GM23338 (cell line): ENCODE measurements at regions not wholly inside any gene's neighbourhood (a gene's known extent, or its start where the extent isn't known, plus 50 kb on each side); places are given as distances from the start of the nearest gene placed in this dataset.

ENCODE experiments used
- ATAC-seq: fragments of 200-7000 bp; cut with Tn5 transposase; 3 replicates; pipeline ENCODE4 v1.9.1; 2020
- DNase-seq: peaks from one replicate; pipeline ENCODE4 v3.0.0-alpha.2; 2015; ENCODE audit warnings: low spot score
- H2AFZ ChIP-seq: fragments of 200-600 bp; sonication (generic); 2 replicates; pipeline ENCODE4 v1.8.0; 2016; ENCODE audit warnings: antibody characterized with exemption, mild to moderate bottlenecking, moderate library complexity
- H3F3A ChIP-seq: fragments of 200-600 bp; sonication (generic); replicated peaks from 2 replicates; pipeline ENCODE4 v1.8.0; 2017; ENCODE audit warnings: antibody characterized with exemption, mixed run types, low read depth
- H3K27ac ChIP-seq: fragments of 200-600 bp; sonication (generic); 2 replicates; pipeline ENCODE4 v1.6.1; 2016; ENCODE audit warnings: low read depth
- H3K27me3 ChIP-seq: fragments of 200-600 bp; sonication (generic); 2 replicates; pipeline ENCODE4 v1.8.0; 2016; ENCODE audit warnings: mild to moderate bottlenecking, mixed run types, moderate library complexity; ENCODE audit not compliant: insufficient read depth
- H3K36me3 ChIP-seq: fragments of 200-600 bp; sonication (generic); 2 replicates; pipeline ENCODE4 v1.8.0; 2016; ENCODE audit warnings: mild to moderate bottlenecking; ENCODE audit not compliant: insufficient read depth
- H3K4me1 ChIP-seq: fragments of 200-600 bp; sonication (generic); 2 replicates; pipeline ENCODE4 v1.8.0; 2016; ENCODE audit warnings: mild to moderate bottlenecking, moderate library complexity; ENCODE audit not compliant: insufficient read depth
- H3K4me2 ChIP-seq: fragments of 200-600 bp; sonication (generic); 2 replicates; pipeline ENCODE4 v1.7.1; 2017; ENCODE audit warnings: mixed run types
- H3K4me3 ChIP-seq: fragments of 200-600 bp; sonication (generic); 2 replicates; pipeline ENCODE4 v1.6.1; 2016; ENCODE audit warnings: mixed run types
- H3K79me2 ChIP-seq: fragments of 200-600 bp; sonication (generic); replicated peaks from 2 replicates; pipeline ENCODE4 v1.8.0; 2017; ENCODE audit warnings: mild to moderate bottlenecking; ENCODE audit not compliant: insufficient read depth
- H3K9me2 ChIP-seq: fragments of 200-600 bp; sonication (generic); 2 replicates; pipeline ENCODE4 v1.8.0; 2017; ENCODE audit not compliant: insufficient read depth
- H4K20me1 ChIP-seq: fragments of 200-600 bp; sonication (generic); replicated peaks from 2 replicates; pipeline ENCODE4 v1.8.0; 2017; ENCODE audit warnings: mild to moderate bottlenecking; ENCODE audit not compliant: insufficient read depth
- H3K27ac Mint-ChIP-seq: 2 replicates; pipeline ENCODE4 v1.8.0; 2020; ENCODE audit warnings: inconsistent platforms, mild to moderate bottlenecking, moderate library complexity, mixed read lengths
- H3K27me3 Mint-ChIP-seq: 3 replicates; pipeline ENCODE4 v1.8.0; 2022; ENCODE audit warnings: low read depth, mild to moderate bottlenecking, moderate library complexity, mixed read lengths, inconsistent platforms; ENCODE audit not compliant: insufficient read depth, poor library complexity
- H3K36me3 Mint-ChIP-seq: 3 replicates; pipeline ENCODE4 v1.8.0; 2021; ENCODE audit warnings: low read depth, mild to moderate bottlenecking, inconsistent platforms, moderate library complexity, mixed read lengths
- H3K4me1 Mint-ChIP-seq: 3 replicates; pipeline ENCODE4 v1.8.0; 2020; ENCODE audit warnings: mild to moderate bottlenecking, inconsistent platforms, mixed read lengths
- H3K4me3 Mint-ChIP-seq: 3 replicates; pipeline ENCODE4 v1.8.0; 2021; ENCODE audit warnings: moderate library complexity, mild to moderate bottlenecking, inconsistent platforms, mixed read lengths
- H3K9me3 Mint-ChIP-seq: 3 replicates; pipeline ENCODE4 v1.8.0; 2020; ENCODE audit warnings: moderate library complexity, mild to moderate bottlenecking, inconsistent platforms, mixed read lengths
- CREB1 ChIP-seq: fragments of 250-450 bp; sonication (Bioruptor Pico); IDR thresholded peaks from 2 replicates; pipeline ENCODE4 v1.5.0; 2020; ENCODE audit warnings: low read depth, mild to moderate bottlenecking, moderate library complexity
- EZH2 ChIP-seq: fragments of 200-600 bp; sonication (generic); IDR thresholded peaks from one replicate; pipeline ENCODE4 v1.8.0; 2017; ENCODE audit warnings: antibody characterized with exemption, mild to moderate bottlenecking, low read depth; ENCODE audit not compliant: unreplicated experiment
- EZH2phosphoT487 ChIP-seq: fragments of 200-600 bp; sonication (generic); IDR thresholded peaks from one replicate; pipeline ENCODE4 v1.8.1; 2018; ENCODE audit warnings: antibody characterized with exemption; ENCODE audit not compliant: unreplicated experiment
- JUNB ChIP-seq: IDR thresholded peaks from one replicate; pipeline ENCODE4 v1.6.1; 2016; ENCODE audit warnings: antibody characterized with exemption; ENCODE audit not compliant: unreplicated experiment
- NANOG ChIP-seq: IDR thresholded peaks from 2 replicates; pipeline ENCODE4 v1.6.1; 2016; ENCODE audit warnings: antibody characterized with exemption, borderline replicate concordance
- POLR2AphosphoS5 ChIP-seq: IDR thresholded peaks from 2 replicates; pipeline ENCODE4 v1.6.1; 2016; ENCODE audit warnings: antibody characterized with exemption, low read depth
- STAT1 ChIP-seq: IDR thresholded peaks from one replicate; pipeline ENCODE4 v1.6.1; 2016; ENCODE audit warnings: antibody characterized with exemption; ENCODE audit not compliant: unreplicated experiment
- ZNF114 ChIP-seq: fragments of 250-450 bp; sonication (Bioruptor Pico); IDR thresholded peaks from 2 replicates; pipeline ENCODE4 v1.5.0; 2020; ENCODE audit warnings: mild to moderate bottlenecking, moderate library complexity
- ZNF331 ChIP-seq: fragments of 250-450 bp; sonication (Bioruptor Pico); IDR thresholded peaks from 2 replicates; pipeline ENCODE4 v1.5.0; 2020; ENCODE audit warnings: low read depth, mild to moderate bottlenecking, moderate library complexity
- TF ChIP-seq, protein P1 (sequence below): fragments of 250-450 bp; sonication (Bioruptor Pico); IDR thresholded peaks from 2 replicates; pipeline ENCODE4 v1.5.0; 2020; ENCODE audit warnings: mild to moderate bottlenecking, moderate library complexity
- TF ChIP-seq, protein P2 (sequence below), 2 experiments: fragments of 200-600 bp in 1 of 2; sonication (generic) in 1 of 2; conservative IDR thresholded peaks; 2 replicates each; pipeline versions ENCODE4 v1.5.1 to v1.6.1; 2016 to 2017; ENCODE audit warnings: antibody characterized with exemption in 2 of 2, low read depth in 2 of 2, mild to moderate bottlenecking in 2 of 2, moderate library complexity in 1 of 2
- TF ChIP-seq, protein P3 (sequence below): IDR thresholded peaks from one replicate; pipeline ENCODE4 v1.6.1; 2018; ENCODE audit warnings: antibody characterized with exemption; ENCODE audit not compliant: unreplicated experiment
- TF ChIP-seq, protein P4 (sequence below): IDR thresholded peaks from 2 replicates; pipeline ENCODE4 v1.6.1; 2016; ENCODE audit warnings: antibody characterized with exemption

DNA sequence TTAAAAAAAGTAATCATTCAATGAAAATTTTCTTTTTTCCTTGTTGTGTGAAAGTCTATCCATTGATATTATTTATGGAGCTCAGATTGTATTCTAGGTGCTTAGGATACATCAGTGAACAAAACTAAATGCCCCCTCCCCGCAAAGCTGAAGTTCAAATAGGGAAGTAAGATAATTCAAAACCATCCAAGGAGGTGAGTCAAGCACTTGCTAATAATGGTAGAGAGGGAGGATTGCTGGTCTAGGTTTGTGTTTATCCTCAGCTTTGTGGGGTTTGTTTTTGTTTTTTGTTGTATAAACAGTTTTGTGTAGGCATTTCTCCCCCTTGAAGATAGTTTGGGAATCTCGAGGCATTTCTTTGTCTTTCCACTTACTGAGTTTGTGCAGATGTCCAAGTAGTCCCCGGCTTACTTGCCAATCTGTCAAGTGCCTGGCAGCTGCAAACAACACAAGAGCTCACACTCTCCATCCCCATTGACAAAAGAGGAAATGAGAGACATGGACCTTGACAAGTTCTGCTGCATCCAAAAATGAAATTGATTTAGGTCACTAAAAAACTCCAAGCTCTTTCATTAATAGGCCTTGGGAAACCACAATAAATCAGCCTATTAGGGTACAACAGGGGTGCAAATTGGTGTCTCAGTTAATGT is 575.8 kb upstream of the TBL1XR1 start:
- H2AFZ ChIP-seq: peak overlapping the region; percentile 78; the same call in 1 of the 2 replicates
- H3K36me3 ChIP-seq: no peaks in the 10 kb centered on the region; the same call in 1 of the 2 replicates
- DNase-seq (no peak), ATAC-seq (no peak)
- no peaks in the 10 kb centered on the region for H3K4me1 ChIP-seq
- no peaks in the 10 kb centered on the region for H3K9me2 ChIP-seq
- no peaks in the 10 kb centered on the region for H4K20me1 ChIP-seq
- H3K27ac ChIP-seq: no peak overlapping the region
- H3K79me2 ChIP-seq: no peaks in the 10 kb centered on the region
- H3K27me3 ChIP-seq: no peaks in the 10 kb centered on the region
- TF ChIP-seq NANOG (no peak), ZNF114 (CRISPR knock-in tag) (no peak), JUNB (no peak), POLR2AphosphoS5 (no peak), CREB1 (no peak), STAT1 (no peak), EZH2 (no peak), ZNF331 (CRISPR knock-in tag) (no peak), EZH2phosphoT487 (no peak)
- TF ChIP-seq, protein P1, sequence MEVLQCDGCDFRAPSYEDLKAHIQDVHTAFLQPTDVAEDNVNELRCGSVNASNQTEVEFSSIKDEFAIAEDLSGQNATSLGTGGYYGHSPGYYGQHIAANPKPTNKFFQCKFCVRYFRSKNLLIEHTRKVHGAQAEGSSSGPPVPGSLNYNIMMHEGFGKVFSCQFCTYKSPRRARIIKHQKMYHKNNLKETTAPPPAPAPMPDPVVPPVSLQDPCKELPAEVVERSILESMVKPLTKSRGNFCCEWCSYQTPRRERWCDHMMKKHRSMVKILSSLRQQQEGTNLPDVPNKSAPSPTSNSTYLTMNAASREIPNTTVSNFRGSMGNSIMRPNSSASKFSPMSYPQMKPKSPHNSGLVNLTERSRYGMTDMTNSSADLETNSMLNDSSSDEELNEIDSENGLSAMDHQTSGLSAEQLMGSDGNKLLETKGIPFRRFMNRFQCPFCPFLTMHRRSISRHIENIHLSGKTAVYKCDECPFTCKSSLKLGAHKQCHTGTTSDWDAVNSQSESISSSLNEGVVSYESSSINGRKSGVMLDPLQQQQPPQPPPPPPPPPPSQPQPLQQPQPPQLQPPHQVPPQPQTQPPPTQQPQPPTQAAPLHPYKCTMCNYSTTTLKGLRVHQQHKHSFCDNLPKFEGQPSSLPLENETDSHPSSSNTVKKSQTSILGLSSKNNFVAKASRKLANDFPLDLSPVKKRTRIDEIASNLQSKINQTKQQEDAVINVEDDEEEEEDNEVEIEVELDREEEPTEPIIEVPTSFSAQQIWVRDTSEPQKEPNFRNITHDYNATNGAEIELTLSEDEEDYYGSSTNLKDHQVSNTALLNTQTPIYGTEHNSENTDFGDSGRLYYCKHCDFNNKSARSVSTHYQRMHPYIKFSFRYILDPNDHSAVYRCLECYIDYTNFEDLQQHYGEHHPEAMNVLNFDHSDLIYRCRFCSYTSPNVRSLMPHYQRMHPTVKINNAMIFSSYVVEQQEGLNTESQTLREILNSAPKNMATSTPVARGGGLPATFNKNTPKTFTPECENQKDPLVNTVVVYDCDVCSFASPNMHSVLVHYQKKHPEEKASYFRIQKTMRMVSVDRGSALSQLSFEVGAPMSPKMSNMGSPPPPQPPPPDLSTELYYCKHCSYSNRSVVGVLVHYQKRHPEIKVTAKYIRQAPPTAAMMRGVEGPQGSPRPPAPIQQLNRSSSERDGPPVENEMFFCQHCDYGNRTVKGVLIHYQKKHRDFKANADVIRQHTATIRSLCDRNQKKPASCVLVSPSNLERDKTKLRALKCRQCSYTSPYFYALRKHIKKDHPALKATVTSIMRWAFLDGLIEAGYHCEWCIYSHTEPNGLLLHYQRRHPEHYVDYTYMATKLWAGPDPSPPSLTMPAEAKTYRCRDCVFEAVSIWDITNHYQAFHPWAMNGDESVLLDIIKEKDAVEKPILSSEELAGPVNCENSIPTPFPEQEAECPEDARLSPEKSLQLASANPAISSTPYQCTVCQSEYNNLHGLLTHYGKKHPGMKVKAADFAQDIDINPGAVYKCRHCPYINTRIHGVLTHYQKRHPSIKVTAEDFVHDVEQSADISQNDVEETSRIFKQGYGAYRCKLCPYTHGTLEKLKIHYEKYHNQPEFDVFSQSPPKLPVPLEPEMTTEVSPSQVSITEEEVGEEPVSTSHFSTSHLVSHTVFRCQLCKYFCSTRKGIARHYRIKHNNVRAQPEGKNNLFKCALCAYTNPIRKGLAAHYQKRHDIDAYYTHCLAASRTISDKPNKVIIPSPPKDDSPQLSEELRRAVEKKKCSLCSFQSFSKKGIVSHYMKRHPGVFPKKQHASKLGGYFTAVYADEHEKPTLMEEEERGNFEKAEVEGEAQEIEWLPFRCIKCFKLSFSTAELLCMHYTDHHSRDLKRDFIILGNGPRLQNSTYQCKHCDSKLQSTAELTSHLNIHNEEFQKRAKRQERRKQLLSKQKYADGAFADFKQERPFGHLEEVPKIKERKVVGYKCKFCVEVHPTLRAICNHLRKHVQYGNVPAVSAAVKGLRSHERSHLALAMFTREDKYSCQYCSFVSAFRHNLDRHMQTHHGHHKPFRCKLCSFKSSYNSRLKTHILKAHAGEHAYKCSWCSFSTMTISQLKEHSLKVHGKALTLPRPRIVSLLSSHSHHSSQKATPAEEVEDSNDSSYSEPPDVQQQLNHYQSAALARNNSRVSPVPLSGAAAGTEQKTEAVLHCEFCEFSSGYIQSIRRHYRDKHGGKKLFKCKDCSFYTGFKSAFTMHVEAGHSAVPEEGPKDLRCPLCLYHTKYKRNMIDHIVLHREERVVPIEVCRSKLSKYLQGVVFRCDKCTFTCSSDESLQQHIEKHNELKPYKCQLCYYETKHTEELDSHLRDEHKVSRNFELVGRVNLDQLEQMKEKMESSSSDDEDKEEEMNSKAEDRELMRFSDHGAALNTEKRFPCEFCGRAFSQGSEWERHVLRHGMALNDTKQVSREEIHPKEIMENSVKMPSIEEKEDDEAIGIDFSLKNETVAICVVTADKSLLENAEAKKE (CRISPR knock-in tag): no peak
- TF ChIP-seq, protein P2, sequence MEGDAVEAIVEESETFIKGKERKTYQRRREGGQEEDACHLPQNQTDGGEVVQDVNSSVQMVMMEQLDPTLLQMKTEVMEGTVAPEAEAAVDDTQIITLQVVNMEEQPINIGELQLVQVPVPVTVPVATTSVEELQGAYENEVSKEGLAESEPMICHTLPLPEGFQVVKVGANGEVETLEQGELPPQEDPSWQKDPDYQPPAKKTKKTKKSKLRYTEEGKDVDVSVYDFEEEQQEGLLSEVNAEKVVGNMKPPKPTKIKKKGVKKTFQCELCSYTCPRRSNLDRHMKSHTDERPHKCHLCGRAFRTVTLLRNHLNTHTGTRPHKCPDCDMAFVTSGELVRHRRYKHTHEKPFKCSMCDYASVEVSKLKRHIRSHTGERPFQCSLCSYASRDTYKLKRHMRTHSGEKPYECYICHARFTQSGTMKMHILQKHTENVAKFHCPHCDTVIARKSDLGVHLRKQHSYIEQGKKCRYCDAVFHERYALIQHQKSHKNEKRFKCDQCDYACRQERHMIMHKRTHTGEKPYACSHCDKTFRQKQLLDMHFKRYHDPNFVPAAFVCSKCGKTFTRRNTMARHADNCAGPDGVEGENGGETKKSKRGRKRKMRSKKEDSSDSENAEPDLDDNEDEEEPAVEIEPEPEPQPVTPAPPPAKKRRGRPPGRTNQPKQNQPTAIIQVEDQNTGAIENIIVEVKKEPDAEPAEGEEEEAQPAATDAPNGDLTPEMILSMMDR (conservative IDR thresholded peaks at IDR 0.05; ENCODE audit: low read depth in 2 of 2): no peak
- TF ChIP-seq, protein P3, sequence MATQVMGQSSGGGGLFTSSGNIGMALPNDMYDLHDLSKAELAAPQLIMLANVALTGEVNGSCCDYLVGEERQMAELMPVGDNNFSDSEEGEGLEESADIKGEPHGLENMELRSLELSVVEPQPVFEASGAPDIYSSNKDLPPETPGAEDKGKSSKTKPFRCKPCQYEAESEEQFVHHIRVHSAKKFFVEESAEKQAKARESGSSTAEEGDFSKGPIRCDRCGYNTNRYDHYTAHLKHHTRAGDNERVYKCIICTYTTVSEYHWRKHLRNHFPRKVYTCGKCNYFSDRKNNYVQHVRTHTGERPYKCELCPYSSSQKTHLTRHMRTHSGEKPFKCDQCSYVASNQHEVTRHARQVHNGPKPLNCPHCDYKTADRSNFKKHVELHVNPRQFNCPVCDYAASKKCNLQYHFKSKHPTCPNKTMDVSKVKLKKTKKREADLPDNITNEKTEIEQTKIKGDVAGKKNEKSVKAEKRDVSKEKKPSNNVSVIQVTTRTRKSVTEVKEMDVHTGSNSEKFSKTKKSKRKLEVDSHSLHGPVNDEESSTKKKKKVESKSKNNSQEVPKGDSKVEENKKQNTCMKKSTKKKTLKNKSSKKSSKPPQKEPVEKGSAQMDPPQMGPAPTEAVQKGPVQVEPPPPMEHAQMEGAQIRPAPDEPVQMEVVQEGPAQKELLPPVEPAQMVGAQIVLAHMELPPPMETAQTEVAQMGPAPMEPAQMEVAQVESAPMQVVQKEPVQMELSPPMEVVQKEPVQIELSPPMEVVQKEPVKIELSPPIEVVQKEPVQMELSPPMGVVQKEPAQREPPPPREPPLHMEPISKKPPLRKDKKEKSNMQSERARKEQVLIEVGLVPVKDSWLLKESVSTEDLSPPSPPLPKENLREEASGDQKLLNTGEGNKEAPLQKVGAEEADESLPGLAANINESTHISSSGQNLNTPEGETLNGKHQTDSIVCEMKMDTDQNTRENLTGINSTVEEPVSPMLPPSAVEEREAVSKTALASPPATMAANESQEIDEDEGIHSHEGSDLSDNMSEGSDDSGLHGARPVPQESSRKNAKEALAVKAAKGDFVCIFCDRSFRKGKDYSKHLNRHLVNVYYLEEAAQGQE: no peak
- TF ChIP-seq, protein P4, sequence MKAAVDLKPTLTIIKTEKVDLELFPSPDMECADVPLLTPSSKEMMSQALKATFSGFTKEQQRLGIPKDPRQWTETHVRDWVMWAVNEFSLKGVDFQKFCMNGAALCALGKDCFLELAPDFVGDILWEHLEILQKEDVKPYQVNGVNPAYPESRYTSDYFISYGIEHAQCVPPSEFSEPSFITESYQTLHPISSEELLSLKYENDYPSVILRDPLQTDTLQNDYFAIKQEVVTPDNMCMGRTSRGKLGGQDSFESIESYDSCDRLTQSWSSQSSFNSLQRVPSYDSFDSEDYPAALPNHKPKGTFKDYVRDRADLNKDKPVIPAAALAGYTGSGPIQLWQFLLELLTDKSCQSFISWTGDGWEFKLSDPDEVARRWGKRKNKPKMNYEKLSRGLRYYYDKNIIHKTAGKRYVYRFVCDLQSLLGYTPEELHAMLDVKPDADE: no peak
- H3K4me3 Mint-ChIP-seq: no peak overlapping the region
- no peaks in the 10 kb centered on the region for H3F3A ChIP-seq
- H3K4me3 ChIP-seq: no peak overlapping the region
- peaks cover 11% of the 10 kb centered on the region; the same call in 2 of the 3 replicates for H3K9me3 Mint-ChIP-seq
- H3K4me2 ChIP-seq: no peak overlapping the region
- H3K36me3 Mint-ChIP-seq: peaks cover 2% of the 10 kb centered on the region; the same call in 2 of the 3 replicates
- peaks cover 2% of the 10 kb centered on the region for H3K27me3 Mint-ChIP-seq
- no peaks in the 10 kb centered on the region for H3K4me1 Mint-ChIP-seq
- H3K27ac Mint-ChIP-seq: no peak overlapping the region
